Ramos (cell line): ENCODE measurements at regions not wholly inside any gene's neighbourhood (a gene's known extent, or its start where the extent isn't known, plus 50 kb on each side); places are given as distances from the start of the nearest gene placed in this dataset.
"Not testable (repeated sequence)": the region's sequence is repeated elsewhere in the genome, so short reads cannot be mapped to it uniquely, and the experiment has no call there.

ENCODE experiments used
- in situ Hi-C: fragments of 300-500 bp; cut with MboI; formaldehyde crosslinking; loops from one replicate; pipeline ENCODE4 v1.14.3; 2022; ENCODE audit warnings: low sequenced_read_pairs; ENCODE audit not compliant: unreplicated experiment

DNA sequence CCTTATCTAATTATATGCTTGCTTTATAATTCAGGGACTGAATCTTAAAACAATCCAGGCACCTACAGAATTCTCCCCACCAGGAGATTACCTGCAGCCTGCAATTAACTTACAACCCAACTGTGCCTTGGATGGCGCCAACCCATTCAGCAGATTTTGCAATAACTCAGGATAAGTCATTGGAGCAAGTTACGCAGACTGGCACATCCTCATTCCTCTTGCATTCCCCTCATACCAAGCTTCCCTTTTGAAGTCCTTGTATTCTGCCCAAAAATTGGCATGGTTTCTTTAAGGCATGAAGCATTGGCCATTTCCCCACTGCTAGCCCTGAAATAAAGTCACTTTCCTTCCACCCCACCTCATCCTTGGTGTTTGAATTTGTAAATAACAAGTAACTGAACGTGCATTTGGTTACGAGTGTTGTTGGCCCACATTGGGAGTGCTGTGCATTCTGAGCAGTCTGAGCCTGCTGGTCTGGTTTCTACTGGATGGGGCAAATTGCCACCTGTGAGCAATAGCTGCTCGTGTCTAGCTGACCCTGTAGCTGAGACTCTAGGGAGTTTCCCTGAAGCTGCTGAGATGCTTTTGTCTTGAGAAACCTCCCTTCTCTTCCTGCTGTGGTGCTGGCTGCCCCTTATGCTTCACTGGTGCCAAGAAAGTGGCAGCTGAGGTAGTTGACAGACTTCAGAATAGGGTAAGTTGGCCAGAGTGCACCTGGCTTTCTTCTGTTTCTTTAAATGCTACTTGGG, 99.2 kb upstream of the SCAF11 start:
- in situ Hi-C loops, result no loop called here

DNA sequence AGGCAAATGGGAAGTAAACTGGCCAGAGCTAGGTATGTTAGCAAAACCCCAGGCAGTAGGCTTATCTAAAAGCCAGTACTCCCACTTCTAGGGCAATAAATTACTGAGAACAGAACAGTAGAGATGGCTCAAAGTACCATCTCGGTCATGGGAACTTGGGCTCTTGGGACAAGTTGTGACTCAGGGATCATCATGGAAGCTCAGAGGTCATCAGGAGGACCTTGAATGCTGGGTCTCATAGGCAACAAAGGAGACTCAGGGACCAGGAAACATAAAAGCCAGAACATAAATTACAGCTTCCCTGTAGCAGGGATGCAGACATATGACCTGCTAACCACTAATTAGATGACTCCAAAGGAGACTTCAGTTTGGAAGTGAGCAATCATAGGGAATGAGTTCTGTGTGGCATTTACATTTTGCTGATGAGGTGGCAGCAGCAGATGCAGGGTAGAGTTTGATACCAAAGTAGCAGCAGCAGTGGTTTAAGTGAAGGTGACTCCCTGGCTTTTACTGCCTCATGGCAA, 97.6 kb upstream of the SCAF11 start:
- in situ Hi-C loops, result no loop called here

DNA sequence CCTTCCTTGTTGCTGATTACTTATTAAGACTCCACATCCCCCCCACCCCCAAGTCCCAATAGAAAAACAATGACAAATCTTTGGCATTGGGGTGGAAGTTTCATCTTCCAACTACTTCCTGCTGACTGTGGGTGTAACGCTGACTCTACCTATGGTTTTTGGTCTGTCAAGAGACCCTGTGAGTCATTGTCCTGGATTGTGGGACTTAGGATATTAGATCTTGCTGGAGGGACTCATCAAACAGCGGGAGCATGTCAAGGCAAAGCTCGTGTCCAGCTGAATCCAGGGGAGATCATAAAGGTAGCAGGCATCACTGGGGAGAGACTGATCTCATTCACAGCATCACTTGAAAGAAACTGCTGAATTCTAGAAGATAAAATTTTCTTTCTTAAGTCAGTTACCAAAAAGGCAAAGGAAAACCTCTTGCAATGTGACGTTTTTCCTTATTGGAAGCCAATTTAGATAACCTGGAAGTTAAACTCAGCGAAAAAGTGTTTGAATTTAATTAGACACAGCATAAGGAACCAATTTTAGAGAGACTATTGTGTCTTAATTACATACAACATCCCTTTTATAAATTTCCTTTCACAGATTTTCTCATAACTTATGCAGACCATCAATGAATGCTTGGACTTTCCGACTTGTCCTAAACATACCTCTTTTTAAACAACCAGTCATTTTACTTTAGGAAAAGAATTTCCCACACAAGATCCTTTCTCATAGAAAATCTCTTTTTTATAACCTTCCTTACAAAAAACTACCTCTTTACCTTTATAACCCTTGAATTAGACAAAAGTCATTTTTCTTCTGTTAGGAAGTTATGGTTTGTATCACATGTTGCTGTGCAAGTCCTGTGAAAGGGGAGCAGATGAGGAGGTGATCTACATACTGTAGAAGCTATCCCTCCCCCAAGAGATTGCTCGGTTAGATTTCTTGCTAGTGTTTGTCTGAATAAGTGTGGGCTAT, 94.6 kb upstream of the SCAF11 start:
- in situ Hi-C loops, result no loop called here

- in situ Hi-C loops, result no loop called here
These were observed 92.3 kb upstream of the SCAF11 start for GRCh38 chr12:46082490-46083200.

GRCh38 chr12:46073321-46073720, 82.9 kb upstream of the SCAF11 start:
- in situ Hi-C loops, result no loop called here

DNA sequence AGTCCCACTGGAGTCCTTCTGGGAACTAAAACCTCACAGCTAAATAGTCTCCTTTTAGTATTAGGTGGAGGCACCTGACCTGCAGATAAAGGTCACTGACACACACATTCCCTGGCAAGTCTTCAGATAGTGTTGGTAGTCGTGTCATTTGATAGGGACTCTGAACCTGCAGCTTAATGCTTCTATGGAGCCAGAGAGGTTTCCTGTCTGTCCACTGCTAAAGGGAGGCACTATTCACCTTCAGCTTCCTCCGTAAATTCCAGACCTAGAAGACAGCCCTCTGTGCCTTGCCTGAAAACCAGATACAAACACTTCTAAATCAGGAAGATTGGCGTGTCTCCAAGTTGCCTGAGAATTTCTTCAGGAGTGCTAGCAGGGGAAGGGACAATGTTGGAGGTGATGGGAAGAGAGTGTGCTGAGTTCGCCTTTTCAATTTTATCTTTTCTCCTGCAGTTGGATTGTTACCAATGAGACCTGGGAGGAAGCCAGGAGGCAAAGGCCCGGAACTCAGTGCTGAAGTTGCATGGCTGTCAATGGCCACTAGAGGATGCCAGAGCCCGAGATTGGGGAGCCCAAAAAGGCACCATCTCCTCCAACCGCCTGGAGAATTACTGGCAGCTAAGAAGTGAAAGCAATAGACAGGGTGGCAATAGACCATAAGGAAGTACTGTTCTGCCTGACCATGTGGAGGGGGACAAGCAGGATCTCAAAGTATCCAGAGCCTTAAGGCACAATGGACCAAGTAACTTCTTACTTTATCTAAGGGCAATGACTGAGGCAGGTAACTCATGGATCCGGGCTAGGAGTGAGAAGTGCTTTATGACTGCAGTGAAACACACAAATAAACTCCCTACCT, 81.6 kb upstream of the SCAF11 start:
- in situ Hi-C loops, result no loop called here

GRCh38 chr12:46071335-46071734, 81.0 kb upstream of the SCAF11 start:
- in situ Hi-C loops, result no loop called here

GRCh38 chr12:46067094-46067493, 76.7 kb upstream of the SCAF11 start:
- in situ Hi-C loops, result no loop called here

GRCh38 chr12:46065412-46066166, 75.2 kb upstream of the SCAF11 start:
- in situ Hi-C loops, result no loop called here

GRCh38 chr12:46064548-46064947, 74.2 kb upstream of the SCAF11 start:
- in situ Hi-C loops, result no loop called here

- in situ Hi-C loops, result not testable (repeated sequence)
These were observed 68.3 kb upstream of the SCAF11 start for GRCh38 chr12:46058697-46059096.

DNA sequence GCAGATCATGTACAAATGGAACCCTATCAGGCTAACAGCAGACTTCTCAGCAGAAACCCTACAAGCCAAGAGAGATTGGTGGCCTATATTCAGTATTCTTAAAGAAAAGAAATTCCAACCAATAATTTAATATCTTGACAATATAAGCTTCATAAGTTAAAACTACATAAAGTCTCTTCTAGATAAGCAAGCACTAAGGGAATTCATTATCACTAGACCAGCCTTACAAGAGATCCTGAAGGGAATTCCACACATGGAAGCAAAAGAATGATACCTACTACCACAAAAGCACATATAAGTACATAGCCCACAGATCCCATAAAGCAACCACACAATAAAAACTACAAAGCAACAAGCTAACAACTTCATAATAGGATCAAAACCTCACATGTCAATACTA, 60.4 kb upstream of the SCAF11 start:
- in situ Hi-C loops, result no loop called here

- in situ Hi-C loops, result no loop called here
These were observed 59.3 kb upstream of the SCAF11 start for GRCh38 chr12:46049665-46050064.

DNA sequence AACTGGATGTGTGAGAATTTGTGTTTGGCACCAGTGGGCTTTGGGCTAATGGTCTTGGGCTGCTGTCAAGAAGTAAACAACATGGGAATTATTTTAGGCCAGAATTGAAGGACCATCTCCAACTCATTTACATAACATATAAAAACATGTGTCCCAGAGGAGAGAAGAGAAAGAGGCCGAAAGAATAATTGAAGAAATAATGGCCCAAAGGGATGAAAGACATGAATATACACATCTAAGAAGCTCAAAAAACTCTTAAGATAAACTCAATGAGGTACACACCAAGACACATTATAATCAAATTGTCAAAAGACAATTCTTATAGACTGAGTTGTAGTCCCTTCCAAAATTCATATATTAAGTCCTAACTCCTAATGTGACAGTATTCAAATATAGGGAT, 56.1 kb upstream of the SCAF11 start:
- in situ Hi-C loops, result no loop called here

GRCh38 chr12:46043972-46044520, 53.7 kb upstream of the SCAF11 start:
- in situ Hi-C loops, result no loop called here
